Chondrocyte (in vitro differentiated cells): ENCODE measurements at regions not wholly inside any gene's neighbourhood (a gene's known extent, or its start where the extent isn't known, plus 50 kb on each side); places are given as distances from the start of the nearest gene placed in this dataset.

ENCODE experiments used
- DNase-seq: peaks from one replicate; pipeline ENCODE4 v3.0.0; 2021; ENCODE audit warnings: mixed read lengths, low spot score
- H3K27ac Mint-ChIP-seq: one replicate; pipeline ENCODE4 v1.8.0; 2021; ENCODE audit warnings: mild to moderate bottlenecking, moderate library complexity, mixed read lengths; ENCODE audit not compliant: unreplicated experiment
- H3K27me3 Mint-ChIP-seq: 2 replicates; pipeline ENCODE4 v1.8.0; 2021; ENCODE audit warnings: low read depth, mixed read lengths
- H3K36me3 Mint-ChIP-seq: 2 replicates; pipeline ENCODE4 v1.8.0; 2021; ENCODE audit warnings: low read depth, mixed read lengths
- H3K4me1 Mint-ChIP-seq: 2 replicates; pipeline ENCODE4 v1.8.0; 2021; ENCODE audit warnings: low read depth, mild to moderate bottlenecking, mixed read lengths
- H3K4me3 Mint-ChIP-seq: one replicate; pipeline ENCODE4 v1.8.0; 2021; ENCODE audit warnings: mild to moderate bottlenecking, moderate library complexity, mixed read lengths; ENCODE audit not compliant: unreplicated experiment
- H3K9me3 Mint-ChIP-seq: 2 replicates; pipeline ENCODE4 v1.8.0; 2021; ENCODE audit warnings: low read depth, mixed read lengths
- CTCF ChIP-seq: fragments of 200-600 bp; sonication (generic); IDR thresholded peaks from 2 replicates; pipeline ENCODE4 v1.5.0; 2021; ENCODE audit warnings: antibody characterized with exemption, mild to moderate bottlenecking, moderate library complexity

- no peaks in the 10 kb centered on the region for H3K36me3 Mint-ChIP-seq
- no peak for DNase-seq
- no peaks in the 10 kb centered on the region for H3K4me1 Mint-ChIP-seq
- H3K27ac Mint-ChIP-seq, result no peak overlapping the region
- H3K27me3 Mint-ChIP-seq, result no peaks in the 10 kb centered on the region
- no peaks in the 10 kb centered on the region for H3K9me3 Mint-ChIP-seq
- H3K4me3 Mint-ChIP-seq, result no peak overlapping the region
- no peak for TF ChIP-seq CTCF
Observed at GRCh38 chr2:193608451-193608850, 1413.7 kb upstream of the TMEFF2 start.

GRCh38 chr2:193590831-193591230 is 1396.1 kb upstream of the TMEFF2 start:
- no peaks in the 10 kb centered on the region for H3K27me3 Mint-ChIP-seq
- no peak for DNase-seq
- H3K27ac Mint-ChIP-seq, result no peak overlapping the region
- peaks cover 1% of the 10 kb centered on the region for H3K36me3 Mint-ChIP-seq
- no peak for TF ChIP-seq CTCF
- no peak overlapping the region for H3K4me3 Mint-ChIP-seq
- peaks cover 27% of the 10 kb centered on the region for H3K9me3 Mint-ChIP-seq
- H3K4me1 Mint-ChIP-seq, result no peaks in the 10 kb centered on the region

GRCh38 chr2:193584522-193584938 is 1389.8 kb upstream of the TMEFF2 start:
- TF ChIP-seq CTCF, result peak; percentile 65
- H3K27ac Mint-ChIP-seq, result no peak overlapping the region
- H3K9me3 Mint-ChIP-seq, result peaks cover 9% of the 10 kb centered on the region
- H3K27me3 Mint-ChIP-seq, result no peaks in the 10 kb centered on the region
- H3K4me1 Mint-ChIP-seq, result no peaks in the 10 kb centered on the region
- no peak for DNase-seq
- H3K36me3 Mint-ChIP-seq, result no peaks in the 10 kb centered on the region
- H3K4me3 Mint-ChIP-seq, result no peak overlapping the region

- TF ChIP-seq CTCF, result no peak
- Mint-ChIP-seq H3K27ac (no peak overlapping the region), H3K4me1 (no peaks in the 10 kb centered on the region), H3K36me3 (no peaks in the 10 kb centered on the region), H3K27me3 (no peaks in the 10 kb centered on the region), H3K4me3 (no peak overlapping the region), H3K9me3 (peaks cover 9% of the 10 kb centered on the region)
- no peak for DNase-seq
Observed at GRCh38 chr2:193583638-193584400, 1389.1 kb upstream of the TMEFF2 start.

GRCh38 chr2:193581807-193582206 is 1387.1 kb upstream of the TMEFF2 start:
- no peak for DNase-seq
- Mint-ChIP-seq H3K36me3 (no peaks in the 10 kb centered on the region), H3K4me3 (no peak overlapping the region), H3K27ac (no peak overlapping the region), H3K9me3 (peaks cover 5% of the 10 kb centered on the region), H3K4me1 (no peaks in the 10 kb centered on the region), H3K27me3 (no peaks in the 10 kb centered on the region)
- no peak for TF ChIP-seq CTCF
